Posterior cingulate gyrus (tissue), 11 donors: ENCODE measurements at regions not wholly inside any gene's neighbourhood (a gene's known extent, or its start where the extent isn't known, plus 50 kb on each side); places are given as distances from the start of the nearest gene placed in this dataset.

Experiments used
- DNase-seq, 10 donors: peaks; one replicate each; pipeline versions ENCODE4 v3.0.0 to v3.0.0-alpha.2; 2020 to 2021; ENCODE audit warnings: mixed read lengths in 3 of 10
- intact Hi-C: fragments of 100-400 bp; cut with DNase I; formaldehyde crosslinking; loops from one replicate; pipeline ENCODE4 v1.15.1; 2023

- intact Hi-C loops, result no loop called here
- no peak for DNase-seq
These were observed 183.0 kb downstream of the RFC3 start for GRCh38 chr13:34000955-34001354.

- no peak for DNase-seq
- intact Hi-C loops, result no loop called here
These were observed 183.4 kb downstream of the RFC3 start for GRCh38 chr13:34001389-34001788.

- intact Hi-C loops, result no loop called here
- no peak for DNase-seq
These were observed 184.2 kb downstream of the RFC3 start for GRCh38 chr13:34002141-34002540.

GRCh38 chr13:34002924-34003323 is 185.0 kb downstream of the RFC3 start:
- no peak for DNase-seq
- intact Hi-C loops, result no loop called here

- intact Hi-C loops, result no loop called here
- no peak for DNase-seq
These were observed 185.7 kb downstream of the RFC3 start for GRCh38 chr13:34003656-34004055.

GRCh38 chr13:34004676-34005075 is 186.7 kb downstream of the RFC3 start:
- DNase-seq, result no peak
- intact Hi-C loops, result no loop called here

- intact Hi-C loops, result no loop called here
- DNase-seq, result no peak
These were observed 188.1 kb downstream of the RFC3 start for GRCh38 chr13:34006011-34006410.

- intact Hi-C loops, result no loop called here
- peak in 1 of 10 donors; percentile 71 for DNase-seq
These were observed 193.7 kb downstream of the RFC3 start for GRCh38 chr13:34011552-34012085.

GRCh38 chr13:34012382-34012781 is 194.4 kb downstream of the RFC3 start:
- intact Hi-C loops, result no loop called here
- DNase-seq, result no peak

- DNase-seq, result no peak
- intact Hi-C loops, result no loop called here
These were observed 195.1 kb downstream of the RFC3 start for GRCh38 chr13:34013061-34013460.

- intact Hi-C loops, result no loop called here
- DNase-seq, result no peak
These were observed 199.3 kb downstream of the RFC3 start for GRCh38 chr13:34017231-34017630.

- no peak for DNase-seq
- intact Hi-C loops, result no loop called here
These were observed 201.9 kb downstream of the RFC3 start for GRCh38 chr13:34019870-34020269.

- intact Hi-C loops, result no loop called here
- no peak for DNase-seq
These were observed 202.4 kb downstream of the RFC3 start for GRCh38 chr13:34020388-34020787.

- intact Hi-C loops, result no loop called here
- no peak for DNase-seq
These were observed 203.7 kb downstream of the RFC3 start for GRCh38 chr13:34021619-34022018.

- intact Hi-C loops, result no loop called here
- no peak for DNase-seq
These were observed 207.8 kb downstream of the RFC3 start for GRCh38 chr13:34025746-34026145.

GRCh38 chr13:34026308-34026707 is 208.4 kb downstream of the RFC3 start:
- no peak for DNase-seq
- intact Hi-C loops, result no loop called here

- no peak for DNase-seq
- intact Hi-C loops, result no loop called here
These were observed 210.8 kb downstream of the RFC3 start for GRCh38 chr13:34028496-34029442.

- no peak for DNase-seq
- intact Hi-C loops, result no loop called here
These were observed 212.8 kb downstream of the RFC3 start for GRCh38 chr13:34030782-34031181.

- DNase-seq, result no peak
- intact Hi-C loops, result no loop called here
These were observed 213.7 kb downstream of the RFC3 start for GRCh38 chr13:34031610-34032009.

- DNase-seq, result no peak
- intact Hi-C loops, result no loop called here
These were observed 216.5 kb downstream of the RFC3 start for GRCh38 chr13:34034411-34034810.

- intact Hi-C loops, result no loop called here
These were observed 217.2 kb downstream of the RFC3 start for GRCh38 chr13:34035178-34035577.

GRCh38 chr13:34035676-34036325 is 217.9 kb downstream of the RFC3 start:
- DNase-seq, result no peak
- intact Hi-C loops, result no loop called here

More at GRCh38 chr13:34035178-34035577, 217.2 kb downstream of the RFC3 start:
- DNase-seq, result no peak
